Central memory CD8-positive, alpha-beta T cell (primary cell): ENCODE measurements at regions not wholly inside any gene's neighbourhood (a gene's known extent, or its start where the extent isn't known, plus 50 kb on each side); places are given as distances from the start of the nearest gene placed in this dataset.
"Not testable (repeated sequence)": the region's sequence is repeated elsewhere in the genome, so short reads cannot be mapped to it uniquely, and the experiment has no call there.

Source experiments
- ATAC-seq: fragments of 150-1000 bp; cut with Tn5 transposase; replicated peaks from 2 replicates; pipeline ENCODE4 v1.10.0; 2022; ENCODE audit warnings: mild to moderate bottlenecking, moderate FRiP score, moderate number of reproducible peaks; ENCODE audit not compliant: poor library complexity, severe bottlenecking; ENCODE audit errors: extremely low read depth
- DNase-seq, 2 donors: peaks; one replicate each; pipeline ENCODE4 v3.0.0; 2021; ENCODE audit warnings: low spot score in 2 of 2
- H3K27ac Mint-ChIP-seq: one replicate; pipeline ENCODE4 v1.8.0; 2022; ENCODE audit warnings: low read depth, mild to moderate bottlenecking, moderate library complexity, mixed read lengths
- H3K27me3 Mint-ChIP-seq: one replicate; pipeline ENCODE4 v1.8.0; 2022; ENCODE audit warnings: mixed read lengths
- H3K36me3 Mint-ChIP-seq: one replicate; pipeline ENCODE4 v1.8.0; 2022; ENCODE audit warnings: mild to moderate bottlenecking, moderate library complexity, mixed read lengths; ENCODE audit not compliant: insufficient read depth
- H3K4me1 Mint-ChIP-seq: one replicate; pipeline ENCODE4 v1.8.0; 2022; ENCODE audit warnings: mixed read lengths
- H3K4me3 Mint-ChIP-seq: one replicate; pipeline ENCODE4 v1.8.0; 2022; ENCODE audit warnings: mild to moderate bottlenecking, moderate library complexity, mixed read lengths
- H3K9me3 Mint-ChIP-seq: one replicate; pipeline ENCODE4 v1.8.0; 2022; ENCODE audit warnings: mixed read lengths

- no peaks in the 10 kb centered on the region for H3K36me3 Mint-ChIP-seq
- H3K27ac Mint-ChIP-seq: no peak overlapping the region
- no peak overlapping the region for H3K4me3 Mint-ChIP-seq
- DNase-seq (no peak), ATAC-seq (no peak)
- H3K4me1 Mint-ChIP-seq: no peaks in the 10 kb centered on the region
- peaks cover 6% of the 10 kb centered on the region for H3K9me3 Mint-ChIP-seq
- H3K27me3 Mint-ChIP-seq: no peaks in the 10 kb centered on the region
Measured at GRCh38 chr16:59826767-59827166, 1092.7 kb upstream of the GOT2 start.

GRCh38 chr16:59809488-59809887 is 1075.4 kb upstream of the GOT2 start:
- H3K4me3 Mint-ChIP-seq, H3K27ac Mint-ChIP-seq, H3K36me3 Mint-ChIP-seq, H3K27me3 Mint-ChIP-seq, ATAC-seq, DNase-seq, H3K4me1 Mint-ChIP-seq: not testable (repeated sequence)
- H3K9me3 Mint-ChIP-seq: peaks cover 45% of the 10 kb centered on the region

- DNase-seq: no peak
- H3K9me3 Mint-ChIP-seq: peaks cover 34% of the 10 kb centered on the region
- no peak for ATAC-seq
Measured at GRCh38 chr16:59783191-59783590, 1049.1 kb upstream of the GOT2 start.

GRCh38 chr16:59773330-59773729 is 1039.2 kb upstream of the GOT2 start:
- Mint-ChIP-seq H3K4me3 (no peak overlapping the region), H3K36me3 (no peaks in the 10 kb centered on the region), H3K9me3 (peaks cover 10% of the 10 kb centered on the region), H3K27me3 (no peaks in the 10 kb centered on the region), H3K27ac (no peak overlapping the region), H3K4me1 (no peaks in the 10 kb centered on the region)
- ATAC-seq (no peak), DNase-seq (no peak)

More at GRCh38 chr16:59783191-59783590, 1049.1 kb upstream of the GOT2 start:
- no peaks in the 10 kb centered on the region for H3K27me3 Mint-ChIP-seq
- no peaks in the 10 kb centered on the region for H3K36me3 Mint-ChIP-seq
- no peak overlapping the region for H3K27ac Mint-ChIP-seq
- H3K4me3 Mint-ChIP-seq: no peak overlapping the region
- H3K4me1 Mint-ChIP-seq: no peaks in the 10 kb centered on the region

GRCh38 chr16:59759296-59759695 is 1025.2 kb upstream of the GOT2 start:
- H3K36me3 Mint-ChIP-seq: no peaks in the 10 kb centered on the region
- no peaks in the 10 kb centered on the region for H3K4me1 Mint-ChIP-seq
- H3K9me3 Mint-ChIP-seq: peaks cover 31% of the 10 kb centered on the region
- no peak overlapping the region for H3K27ac Mint-ChIP-seq
- DNase-seq: no peak
- H3K27me3 Mint-ChIP-seq: no peaks in the 10 kb centered on the region
- no peak for ATAC-seq
- no peak overlapping the region for H3K4me3 Mint-ChIP-seq

GRCh38 chr16:59758848-59759247 is 1024.7 kb upstream of the GOT2 start:
- H3K9me3 Mint-ChIP-seq: peaks cover 31% of the 10 kb centered on the region
- ATAC-seq: no peak
- H3K27me3 Mint-ChIP-seq: no peaks in the 10 kb centered on the region
- DNase-seq: no peak
- no peaks in the 10 kb centered on the region for H3K36me3 Mint-ChIP-seq
- no peaks in the 10 kb centered on the region for H3K4me1 Mint-ChIP-seq
- no peak overlapping the region for H3K27ac Mint-ChIP-seq
- H3K4me3 Mint-ChIP-seq: no peak overlapping the region

GRCh38 chr16:59754854-59755253 is 1020.7 kb upstream of the GOT2 start:
- no peak for DNase-seq
- Mint-ChIP-seq H3K4me1 (no peaks in the 10 kb centered on the region), H3K27me3 (no peaks in the 10 kb centered on the region), H3K27ac (no peak overlapping the region), H3K9me3 (peaks cover 23% of the 10 kb centered on the region), H3K36me3 (peaks cover 1% of the 10 kb centered on the region), H3K4me3 (no peak overlapping the region)
- ATAC-seq: no peak

GRCh38 chr16:59749662-59750336 is 1015.7 kb upstream of the GOT2 start:
- H3K27ac Mint-ChIP-seq: no peak overlapping the region
- no peaks in the 10 kb centered on the region for H3K27me3 Mint-ChIP-seq
- peaks cover 1% of the 10 kb centered on the region for H3K36me3 Mint-ChIP-seq
- ATAC-seq: no peak
- H3K9me3 Mint-ChIP-seq: peaks cover 17% of the 10 kb centered on the region
- H3K4me3 Mint-ChIP-seq: no peak overlapping the region
- H3K4me1 Mint-ChIP-seq: no peaks in the 10 kb centered on the region
- DNase-seq: no peak

- no peak overlapping the region for H3K27ac Mint-ChIP-seq
- H3K9me3 Mint-ChIP-seq: peaks cover 23% of the 10 kb centered on the region
- H3K36me3 Mint-ChIP-seq: peaks cover 1% of the 10 kb centered on the region
- ATAC-seq: no peak
- H3K27me3 Mint-ChIP-seq: no peaks in the 10 kb centered on the region
- no peaks in the 10 kb centered on the region for H3K4me1 Mint-ChIP-seq
- no peak overlapping the region for H3K4me3 Mint-ChIP-seq
- DNase-seq: no peak
Measured at GRCh38 chr16:59748531-59748930, 1014.4 kb upstream of the GOT2 start.

GRCh38 chr16:59743504-59743903 is 1009.4 kb upstream of the GOT2 start:
- Mint-ChIP-seq H3K9me3 (peaks cover 23% of the 10 kb centered on the region), H3K4me1 (no peaks in the 10 kb centered on the region), H3K4me3 (no peak overlapping the region), H3K27me3 (no peaks in the 10 kb centered on the region), H3K36me3 (no peaks in the 10 kb centered on the region), H3K27ac (no peak overlapping the region)
- no peak for ATAC-seq
- no peak for DNase-seq

- ATAC-seq (no peak), DNase-seq (no peak)
- Mint-ChIP-seq H3K4me1 (no peaks in the 10 kb centered on the region), H3K36me3 (no peaks in the 10 kb centered on the region), H3K27me3 (no peaks in the 10 kb centered on the region), H3K9me3 (peaks cover 33% of the 10 kb centered on the region), H3K4me3 (no peak overlapping the region), H3K27ac (no peak overlapping the region)
Measured at GRCh38 chr16:59740858-59741257, 1006.7 kb upstream of the GOT2 start.

GRCh38 chr16:59737274-59737673 is 1003.2 kb upstream of the GOT2 start:
- ATAC-seq (no peak), DNase-seq (no peak)
- H3K9me3 Mint-ChIP-seq: peaks cover 30% of the 10 kb centered on the region
- H3K27me3 Mint-ChIP-seq: no peaks in the 10 kb centered on the region
- H3K36me3 Mint-ChIP-seq: no peaks in the 10 kb centered on the region
- no peak overlapping the region for H3K27ac Mint-ChIP-seq
- H3K4me3 Mint-ChIP-seq: no peak overlapping the region
- H3K4me1 Mint-ChIP-seq: no peaks in the 10 kb centered on the region

GRCh38 chr16:59733321-59733720 is 999.2 kb upstream of the GOT2 start:
- ATAC-seq (no peak), DNase-seq (no peak)
- H3K27ac Mint-ChIP-seq: no peak overlapping the region
- H3K4me3 Mint-ChIP-seq: no peak overlapping the region
- H3K9me3 Mint-ChIP-seq: peaks cover 51% of the 10 kb centered on the region
- H3K27me3 Mint-ChIP-seq: no peaks in the 10 kb centered on the region
- H3K4me1 Mint-ChIP-seq: no peaks in the 10 kb centered on the region
- no peaks in the 10 kb centered on the region for H3K36me3 Mint-ChIP-seq
